Stomach (tissue), 4 donors: ENCODE measurements at regions not wholly inside any gene's neighbourhood (a gene's known extent, or its start where the extent isn't known, plus 50 kb on each side); places are given as distances from the start of the nearest gene placed in this dataset.

Experiments used
- CTCF ChIP-seq, 7 experiments: fragments of 450-650 bp in 4 of 7; fragments of 200-600 bp in 3 of 7; sonication (generic) in 3 of 7; IDR thresholded peaks; one replicate each; pipeline ENCODE4 v1.5.1; 2016 to 2019; ENCODE audit warnings: antibody characterized with exemption in 7 of 7, control low read depth in 2 of 7, mild to moderate bottlenecking in 1 of 7
- POLR2A ChIP-seq, 4 donors: fragments of 450-650 bp; IDR thresholded peaks; one replicate each; pipeline ENCODE4 v1.6.1; 2016; ENCODE audit warnings: antibody characterized with exemption in 4 of 4, control low read depth in 2 of 4, mild to moderate bottlenecking in 1 of 4, moderate library complexity in 1 of 4

GRCh38 chr5:111901296-111901695 is 144.3 kb upstream of the NREP start:
- no peak for TF ChIP-seq CTCF (IDR thresholded peaks at IDR 0.05)
- no peak for TF ChIP-seq POLR2A (IDR thresholded peaks at IDR 0.05)
